KG1 (cell line): ENCODE measurements at regions not wholly inside any gene's neighbourhood (a gene's known extent, or its start where the extent isn't known, plus 50 kb on each side); places are given as distances from the start of the nearest gene placed in this dataset.

Source experiments
- DNase-seq: peaks from one replicate; lab custom pipeline; 2025; lab: John Stamatoyannopoulos, UW

DNA sequence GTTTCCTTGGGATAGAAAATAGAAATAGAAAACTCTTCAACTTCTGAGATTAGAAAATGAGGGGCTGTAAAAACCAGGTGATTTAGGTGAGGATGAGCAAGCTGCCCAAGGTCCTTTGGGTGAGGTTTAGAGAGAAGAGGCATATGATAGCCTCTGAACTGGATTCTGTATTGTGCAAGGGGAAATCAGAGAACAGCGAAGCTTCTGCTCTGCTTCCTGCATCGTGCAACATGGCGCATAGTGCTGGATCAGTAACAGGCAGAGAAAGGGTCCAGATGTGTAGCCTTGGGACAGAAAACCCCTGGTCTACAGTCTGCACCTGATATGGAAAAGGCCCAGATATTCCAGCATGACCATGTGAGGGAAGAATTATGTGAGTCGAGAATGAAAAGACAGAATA lies 121.7 kb downstream of the MBL2 start:
- DNase-seq = no peak

DNA sequence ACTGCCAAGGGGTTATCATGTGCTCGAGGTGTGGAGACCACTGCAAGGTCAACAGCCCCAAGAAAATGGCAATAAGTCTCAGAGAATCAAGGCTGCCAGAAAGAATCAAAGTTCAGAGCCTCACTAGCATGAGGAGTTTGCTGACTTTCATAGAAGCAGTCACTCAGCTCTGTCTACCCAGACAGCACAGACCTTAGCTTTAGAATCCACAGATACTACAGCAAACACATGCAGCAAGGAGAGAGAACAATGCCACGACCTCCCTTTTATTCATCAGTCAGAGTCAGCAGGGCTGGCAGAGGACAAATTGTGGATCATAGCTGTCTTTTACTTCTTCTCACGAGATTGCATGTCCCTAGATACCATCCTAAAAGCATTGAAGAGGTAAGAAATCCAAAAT lies 121.3 kb downstream of the MBL2 start:
- no peak for DNase-seq

DNA sequence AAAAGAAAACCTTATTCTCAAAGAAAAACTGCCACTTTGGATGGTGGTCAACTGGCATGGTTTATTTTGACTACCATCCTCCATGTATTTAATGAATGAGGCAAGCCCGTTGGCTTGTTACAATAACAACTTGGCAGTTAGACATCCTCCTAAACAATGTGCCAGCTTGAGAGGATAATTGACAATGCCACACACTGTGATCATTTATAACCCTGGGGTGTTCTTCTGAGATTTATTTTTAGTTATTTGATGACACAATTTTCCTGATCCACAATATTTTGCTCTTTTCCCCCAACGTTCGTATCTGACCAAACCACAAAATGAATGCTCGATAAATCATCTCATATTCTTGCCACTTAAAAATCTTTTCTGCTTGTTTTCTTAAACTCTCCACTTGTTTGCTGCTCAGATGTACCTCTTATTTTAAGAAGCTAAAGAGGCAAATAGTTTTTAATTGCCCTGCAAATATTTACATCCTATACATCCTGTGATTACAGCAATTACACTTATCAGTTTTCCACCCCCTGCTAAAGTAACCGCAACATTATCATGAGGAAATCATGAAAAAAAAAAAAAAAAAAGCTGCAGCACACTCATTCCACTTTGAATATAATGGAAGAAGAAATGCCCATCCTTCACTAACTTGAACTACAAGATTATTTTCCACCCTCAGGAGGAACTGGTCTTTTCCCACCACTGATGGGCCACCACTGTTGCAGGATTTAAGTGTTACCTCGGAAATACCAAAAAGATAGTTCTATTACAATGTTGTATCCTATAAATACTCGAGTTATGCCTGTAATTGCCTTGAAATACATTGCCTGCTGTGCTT lies 119.9 kb downstream of the MBL2 start:
- DNase-seq = no peak

DNA sequence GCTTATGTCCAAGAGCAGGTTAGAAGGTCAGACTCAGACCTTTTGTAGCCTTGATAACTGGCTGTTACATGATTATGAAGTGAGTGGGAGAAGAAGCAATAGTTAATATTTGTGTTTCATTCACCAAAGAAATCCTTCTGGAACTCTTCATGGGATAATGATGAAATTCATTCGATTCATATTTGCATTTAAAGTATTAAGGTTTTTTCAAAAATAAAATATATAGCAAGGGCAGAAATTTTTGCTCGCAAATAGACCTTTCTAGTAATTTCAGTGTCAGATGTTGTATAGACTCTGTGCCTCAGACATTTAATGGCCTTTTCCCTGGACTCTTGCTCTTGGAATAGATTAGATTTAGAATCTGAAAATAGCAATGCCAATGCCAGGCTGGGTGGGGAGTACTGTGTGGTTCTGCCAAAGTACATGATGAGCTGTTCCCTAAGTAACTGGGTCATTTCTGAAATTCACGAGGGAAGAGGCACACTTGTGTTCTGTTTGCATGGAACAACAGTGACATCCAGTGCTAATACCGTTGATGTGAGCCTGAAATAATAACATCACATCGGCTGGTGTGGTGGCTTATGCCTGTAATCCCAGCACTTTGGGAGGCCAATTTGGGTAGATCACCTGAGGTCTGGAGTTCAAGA lies 119.2 kb downstream of the MBL2 start:
- DNase-seq = no peak

DNA sequence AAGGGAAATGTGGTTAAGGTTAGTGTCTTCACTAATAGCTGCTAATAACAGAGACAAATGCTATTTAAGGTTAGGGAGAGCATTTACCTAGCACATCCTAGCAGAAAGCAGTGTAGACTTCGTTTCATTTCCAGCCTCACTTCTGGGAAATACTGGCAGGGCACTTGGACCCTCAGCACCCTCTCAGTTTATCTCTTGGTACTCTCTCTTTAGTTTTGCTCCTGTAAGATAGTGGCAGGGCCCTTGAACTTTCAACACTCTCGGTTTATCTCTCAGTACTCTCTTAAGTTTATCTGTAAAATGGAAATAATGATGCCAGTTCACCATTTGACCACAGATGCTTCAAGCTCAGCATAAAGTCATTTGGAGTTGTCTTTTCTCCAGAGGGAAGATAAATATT lies 118.4 kb downstream of the MBL2 start:
- no peak for DNase-seq

DNA sequence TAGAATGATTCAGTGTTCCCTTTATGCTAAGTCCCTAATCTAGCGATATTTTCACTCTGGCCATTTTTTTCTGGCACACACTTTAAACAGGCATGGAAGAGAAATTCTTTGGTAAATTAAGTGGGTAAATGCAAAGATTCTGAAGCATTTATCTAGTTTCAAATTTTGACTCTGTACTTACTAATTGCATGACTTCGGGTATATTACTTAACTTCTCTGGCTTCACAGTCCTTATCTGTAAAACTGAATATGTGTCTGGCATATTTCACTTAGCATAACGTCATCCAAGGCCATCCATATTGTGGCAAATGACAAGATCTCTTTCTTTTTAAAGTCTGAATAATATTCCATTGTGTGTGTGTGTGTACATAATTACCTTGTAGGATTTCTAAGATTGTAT lies 114.5 kb downstream of the MBL2 start:
- no peak for DNase-seq

DNA sequence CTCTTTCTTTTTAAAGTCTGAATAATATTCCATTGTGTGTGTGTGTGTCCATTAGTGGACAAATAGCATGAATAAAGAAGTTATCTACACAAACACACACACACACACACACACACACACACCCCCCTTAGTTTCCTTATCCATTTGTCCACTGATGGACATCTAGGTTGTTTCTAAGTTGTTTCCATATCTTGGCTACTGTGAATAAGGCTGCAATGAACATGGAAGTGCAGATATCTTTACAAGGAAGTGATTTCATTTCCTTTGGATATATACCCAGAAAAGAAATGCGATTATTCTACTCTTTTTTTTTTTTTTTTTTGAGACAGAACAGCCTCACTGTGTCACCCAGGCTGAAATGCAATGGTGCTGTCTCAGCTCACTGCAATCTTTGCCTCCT lies 113.5 kb downstream of the MBL2 start:
- DNase-seq = no peak

DNA sequence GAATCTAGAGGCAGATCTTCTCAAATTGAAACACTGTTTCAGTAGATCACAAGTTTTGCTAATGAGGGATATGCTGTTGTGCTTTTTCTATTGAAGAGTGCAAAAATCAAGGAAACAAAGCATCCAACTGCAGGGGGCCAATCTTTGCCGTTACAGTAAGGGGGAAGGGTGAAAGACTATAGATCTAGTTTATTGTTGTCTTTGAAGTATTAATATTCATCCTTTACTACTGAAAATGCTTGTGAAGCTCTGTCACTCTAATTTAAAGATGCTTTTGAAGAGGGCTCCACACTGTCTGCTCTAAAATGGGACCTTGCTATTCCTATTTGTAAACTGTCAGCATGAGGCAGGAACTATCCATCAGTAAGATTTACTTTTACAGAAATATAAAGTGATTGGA lies 110.3 kb downstream of the MBL2 start:
- DNase-seq = no peak

DNA sequence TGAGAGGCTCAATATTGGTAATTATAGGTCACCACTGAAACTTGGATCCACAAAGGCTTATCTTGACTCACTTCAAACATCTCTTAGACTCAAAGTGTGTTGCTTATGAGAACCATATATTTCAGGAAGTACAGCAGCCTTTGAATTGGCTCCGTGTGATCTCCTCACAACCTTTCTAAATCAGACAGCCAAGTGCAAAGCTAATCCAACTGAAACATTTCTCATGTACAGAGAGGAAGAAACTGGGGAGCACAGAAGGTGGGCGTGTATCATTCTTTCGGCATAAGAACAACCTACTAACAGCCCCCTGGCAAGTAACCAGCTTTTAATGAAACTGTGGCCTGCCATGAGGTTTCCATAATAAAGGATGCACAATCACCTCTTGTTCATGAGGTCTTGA lies 109.4 kb downstream of the MBL2 start:
- no peak for DNase-seq

DNA sequence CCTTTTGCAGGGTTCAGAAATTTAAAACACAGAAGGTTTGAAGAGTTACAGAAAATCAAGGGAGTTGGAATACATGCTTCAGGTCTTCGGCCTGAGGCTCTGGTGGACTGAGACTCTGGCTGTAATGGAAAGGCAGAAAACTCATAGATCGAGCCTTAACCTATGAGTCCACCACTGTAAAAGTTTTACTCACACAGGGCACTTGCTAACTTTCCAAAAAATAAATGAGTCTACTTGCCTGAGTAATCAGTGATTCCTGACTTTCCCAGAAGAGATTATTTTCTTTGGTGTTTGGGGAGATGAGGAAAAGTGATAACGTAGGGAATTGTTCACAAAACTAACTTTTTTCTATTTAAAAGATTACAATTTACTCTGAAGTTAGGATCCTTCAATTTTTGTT lies 108.0 kb downstream of the MBL2 start:
- DNase-seq = no peak

DNA sequence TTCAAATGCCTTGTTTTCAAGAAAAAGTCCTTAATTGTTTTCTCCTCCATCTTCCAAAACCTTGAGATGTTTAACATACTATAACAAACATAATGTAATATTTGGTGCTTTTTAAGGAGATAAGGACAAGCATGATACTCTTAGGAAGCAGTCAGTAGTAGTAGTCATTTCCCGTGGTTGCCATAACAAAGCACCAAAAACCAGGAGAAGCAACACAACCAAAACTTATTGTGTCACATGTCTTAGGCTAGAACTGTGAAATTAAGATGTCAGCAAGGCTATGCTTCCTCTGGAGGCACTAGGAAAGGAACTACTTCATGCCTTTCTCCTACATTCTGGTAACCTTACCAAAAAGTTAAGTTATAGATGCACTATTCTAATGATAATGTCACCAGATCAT lies 106.8 kb downstream of the MBL2 start:
- no peak for DNase-seq

DNA sequence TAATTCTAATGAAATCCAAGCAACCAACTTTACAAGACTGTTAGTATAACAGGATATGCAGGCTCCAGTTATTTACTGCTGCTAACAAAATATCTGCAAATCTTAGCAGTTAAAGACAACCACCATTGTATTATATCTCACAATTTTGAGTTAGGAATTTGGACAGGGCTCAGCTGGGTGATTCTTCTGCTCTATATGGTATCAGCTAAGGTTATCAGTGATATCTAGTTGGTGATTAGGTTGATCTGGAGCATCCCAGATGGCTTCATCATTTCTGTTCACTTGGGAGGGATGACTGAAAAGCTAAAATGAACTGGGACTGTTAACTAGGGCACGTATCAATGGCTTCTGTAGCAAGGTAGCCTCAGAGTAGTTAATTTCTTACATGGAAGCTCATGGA lies 105.7 kb downstream of the MBL2 start:
- DNase-seq = no peak

DNA sequence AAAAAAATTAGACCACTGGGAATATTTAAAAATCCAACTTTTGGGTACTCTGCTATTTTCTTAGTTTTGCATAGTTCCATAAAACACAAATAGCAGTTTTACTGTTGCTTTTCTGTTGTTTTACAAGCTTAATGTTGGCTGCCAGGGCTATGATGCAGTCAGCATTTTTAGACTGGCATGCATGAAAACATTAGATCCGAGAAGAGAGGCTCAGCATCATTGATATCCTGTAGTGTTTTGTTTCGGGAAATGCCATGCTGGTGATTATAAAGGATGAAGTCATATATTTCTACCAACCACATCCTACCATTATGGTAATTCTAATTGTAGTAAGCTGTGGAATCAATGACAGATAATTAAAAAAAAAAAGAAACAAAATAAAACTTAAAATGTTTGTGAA lies 104.6 kb downstream of the MBL2 start:
- no peak for DNase-seq

DNA sequence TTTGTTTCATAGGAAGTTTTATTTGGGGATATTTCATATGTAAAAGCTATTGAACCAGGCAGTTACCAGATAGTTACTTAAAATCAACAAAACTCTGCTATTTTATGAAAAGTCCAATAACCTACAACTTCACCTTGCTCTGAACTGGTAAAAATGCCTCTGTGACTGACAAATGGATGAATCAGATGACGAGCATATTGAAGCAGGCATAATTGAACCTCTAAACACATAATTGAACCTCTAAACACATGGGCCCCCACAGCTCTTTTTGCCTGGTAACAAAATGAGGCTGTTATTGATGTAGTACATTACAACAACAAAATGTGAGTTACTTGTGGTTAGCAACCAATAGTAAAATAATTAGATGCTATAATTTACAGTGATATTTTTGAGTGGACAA lies 99.7 kb downstream of the MBL2 start:
- DNase-seq = no peak

DNA sequence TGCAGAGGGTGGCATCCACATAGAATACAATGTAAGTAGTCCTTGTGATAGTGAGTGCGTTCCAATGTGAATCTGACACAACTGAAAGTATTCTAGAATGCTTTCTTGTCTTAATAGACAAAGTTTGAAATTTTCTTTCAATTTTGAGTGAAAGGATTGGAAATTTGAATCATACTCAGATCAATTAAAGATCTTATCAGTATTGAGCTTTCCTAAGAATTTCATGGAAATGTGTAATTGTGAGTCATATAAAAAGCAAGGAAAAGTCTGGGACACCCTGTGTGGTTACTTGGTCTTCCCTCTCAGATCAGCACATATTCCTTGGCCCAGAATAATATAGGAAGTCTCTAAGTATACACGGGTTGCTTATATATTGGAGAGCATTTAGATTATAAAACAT lies 99.1 kb downstream of the MBL2 start:
- DNase-seq = no peak

DNA sequence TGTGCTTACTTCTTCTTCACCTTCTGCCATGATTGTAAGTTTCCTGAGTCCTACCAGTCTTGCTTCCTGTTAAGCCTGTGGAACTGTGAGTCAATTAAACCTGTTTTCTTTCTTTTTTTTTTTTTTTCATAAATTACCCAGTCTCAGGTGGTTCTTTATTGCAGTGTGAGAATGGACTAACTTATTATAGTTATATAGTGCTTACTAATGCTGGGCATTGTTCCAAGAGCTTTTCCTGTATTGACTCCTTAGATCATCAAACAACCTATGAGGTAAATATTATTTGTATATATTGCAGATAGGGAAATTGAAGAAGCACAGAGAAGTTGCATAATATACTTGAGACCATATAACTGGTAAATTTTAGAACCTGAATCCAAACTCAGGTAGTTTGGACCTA lies 98.1 kb downstream of the MBL2 start:
- DNase-seq = no peak

DNA sequence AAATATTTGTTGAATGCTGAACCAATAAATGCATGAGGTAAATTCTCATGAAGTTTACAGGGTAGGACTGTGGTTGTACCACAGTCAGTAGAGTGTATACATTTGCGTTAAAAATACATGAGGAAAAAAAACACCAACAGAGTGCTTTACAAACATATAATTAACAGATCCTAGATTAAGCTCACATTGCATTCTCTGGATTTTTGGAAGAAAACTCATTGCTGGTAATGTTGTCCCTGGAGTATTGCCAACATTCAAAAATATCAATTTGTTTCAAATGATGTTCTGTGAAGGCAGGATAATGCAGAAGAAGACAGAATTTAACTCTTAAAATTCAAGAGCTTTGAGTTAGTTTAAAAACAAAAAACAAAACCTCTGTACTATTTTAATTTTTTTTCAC lies 95.5 kb downstream of the MBL2 start:
- DNase-seq = no peak

DNA sequence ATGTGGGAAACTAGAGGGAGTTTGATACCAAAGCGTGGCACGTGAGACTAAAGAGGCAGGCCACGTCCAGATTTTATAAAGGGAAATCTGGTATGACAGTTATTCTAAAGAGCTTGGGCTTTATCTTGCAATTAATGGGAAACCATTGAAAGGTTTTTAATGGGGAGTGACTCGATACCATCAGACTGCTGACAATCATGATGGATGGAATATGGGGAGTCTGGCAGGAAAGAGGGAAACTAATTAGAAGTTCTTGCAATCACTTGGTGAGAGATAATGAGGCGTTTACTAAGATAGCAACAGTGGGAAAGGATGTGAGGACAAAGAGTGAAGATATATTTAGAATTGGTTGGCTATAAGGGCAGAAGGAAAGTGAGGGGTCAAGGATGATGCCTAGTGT lies 94.0 kb downstream of the MBL2 start:
- DNase-seq = no peak

DNA sequence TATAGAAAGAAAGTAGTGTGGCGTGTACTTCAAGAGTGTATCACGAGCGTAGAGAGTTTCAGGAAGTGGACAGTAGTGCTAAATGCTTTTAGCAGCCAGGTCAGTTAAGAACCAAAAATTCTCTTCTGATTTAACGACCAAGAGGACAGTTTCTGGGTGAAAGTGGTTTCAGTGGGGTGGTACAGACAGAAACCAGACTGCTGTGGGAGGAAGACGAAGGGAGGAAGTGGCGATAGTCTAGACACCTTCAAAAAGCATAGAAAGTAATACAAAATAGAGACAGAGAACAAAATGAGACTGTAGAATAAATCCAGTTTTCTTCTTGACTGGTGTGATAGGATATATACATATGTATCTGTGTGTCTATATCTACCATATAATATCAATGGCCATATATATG lies 93.5 kb downstream of the MBL2 start:
- DNase-seq = no peak

DNA sequence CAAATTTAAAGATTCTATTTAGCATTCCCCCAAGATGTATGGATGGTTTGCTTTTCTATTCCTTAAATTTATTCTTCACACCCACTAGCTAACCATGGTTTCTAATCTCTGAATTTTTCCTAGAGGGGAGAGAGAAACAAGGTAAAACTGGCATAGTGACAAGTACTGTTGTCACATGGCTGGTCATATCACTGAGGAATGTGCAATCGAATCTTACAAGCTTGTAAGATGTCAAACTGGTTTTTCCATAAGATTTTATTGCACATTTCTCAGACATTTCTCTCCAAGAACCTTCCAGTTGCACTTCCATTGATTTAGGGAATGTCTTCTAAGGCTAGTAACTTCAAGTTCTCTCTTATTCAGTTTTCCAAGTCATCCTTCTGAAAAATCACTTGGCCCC lies 89.8 kb downstream of the MBL2 start:
- no peak for DNase-seq

DNA sequence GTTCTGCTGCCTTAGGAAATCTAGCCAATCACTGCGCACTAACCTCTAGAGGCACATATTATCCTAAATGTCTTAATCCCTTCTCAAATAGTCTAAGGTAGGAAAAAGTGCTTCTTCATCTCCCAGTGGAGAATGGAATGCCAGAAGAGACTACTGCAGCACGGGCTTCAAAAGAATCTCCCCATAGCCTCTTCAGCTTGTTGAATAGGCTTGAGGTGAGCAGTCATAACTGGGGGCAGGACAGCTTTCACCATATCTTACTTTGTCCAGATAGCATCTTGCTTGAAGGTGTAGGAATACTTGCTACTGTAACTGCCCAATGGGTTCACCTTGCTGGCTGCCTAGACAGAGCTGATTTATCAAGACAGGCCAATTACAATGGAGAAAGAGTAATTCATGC lies 88.8 kb downstream of the MBL2 start:
- no peak for DNase-seq

DNA sequence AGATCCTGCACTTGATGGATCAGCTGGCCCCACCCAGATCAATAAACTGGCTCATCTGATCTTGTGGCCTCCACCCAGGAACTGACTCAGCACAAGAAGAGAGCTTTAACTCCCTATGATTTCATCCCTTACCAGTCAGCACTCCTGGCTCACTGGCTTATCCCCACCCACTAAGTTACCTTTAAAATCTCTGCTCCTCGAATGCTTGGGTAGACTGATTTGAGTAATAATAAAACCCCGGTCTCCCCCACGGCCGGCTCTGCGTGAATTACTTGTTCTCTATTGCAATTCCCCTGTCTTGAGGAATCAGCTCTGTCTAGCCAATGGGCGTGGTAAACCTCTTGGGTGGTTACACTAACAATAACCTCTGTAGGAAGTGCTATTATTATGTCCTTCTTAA lies 83.7 kb downstream of the MBL2 start:
- DNase-seq = no peak

DNA sequence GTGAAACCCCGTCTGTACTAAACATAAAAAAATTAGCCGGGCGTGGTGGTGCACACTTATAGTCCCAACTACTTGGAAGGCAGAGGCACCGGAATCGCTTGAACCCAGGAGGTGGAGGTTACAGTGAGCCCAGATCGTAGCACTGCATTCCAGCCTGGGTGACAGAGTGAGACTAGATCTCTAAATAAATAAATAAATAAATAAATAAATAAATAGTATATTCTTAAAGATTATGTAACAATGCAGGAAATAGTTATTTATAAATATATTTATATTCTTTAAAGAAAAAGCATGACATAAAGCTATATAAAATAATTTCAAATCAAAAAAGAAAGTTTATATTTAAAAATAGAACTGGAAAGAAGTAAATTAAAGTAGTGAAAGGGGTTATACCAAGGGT lies 76.4 kb downstream of the MBL2 start:
- no peak for DNase-seq

DNA sequence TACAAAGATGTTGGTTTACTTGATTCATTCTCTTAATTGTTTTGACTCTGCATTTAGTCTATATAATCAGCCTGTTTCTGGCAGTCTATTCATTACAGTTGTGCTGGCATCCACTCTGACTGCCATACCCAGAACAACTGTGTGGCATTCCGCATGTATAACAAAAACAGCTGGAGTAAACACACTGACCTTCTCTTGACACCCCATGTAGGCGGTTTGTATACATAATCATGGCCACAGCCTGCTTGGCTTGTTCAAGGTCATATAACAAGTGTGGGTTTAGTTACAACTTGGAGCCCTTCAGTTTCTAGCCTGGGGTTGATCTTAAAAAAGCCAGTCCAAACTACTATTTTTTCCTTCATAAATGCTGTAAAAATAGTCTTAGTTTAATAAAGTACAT lies 70.9 kb downstream of the MBL2 start:
- no peak for DNase-seq
